SK-N-SH (cell line): ENCODE measurements at regions not wholly inside any gene's neighbourhood (a gene's known extent, or its start where the extent isn't known, plus 50 kb on each side); places are given as distances from the start of the nearest gene placed in this dataset.

Experiments
- CTCF ChIA-PET: fragments of 300-600, 350-600 bp; formaldehyde crosslinking; extraction: SDS; loops from one replicate; lab custom pipeline; 2021; lab: Yijun Ruan, JAX
- POLR2A ChIA-PET: fragments of 350-600 bp; sonication (Branson Sonifier 250); formaldehyde crosslinking; extraction: SDS; loops from one replicate; lab custom pipeline; 2020; ENCODE audit warnings: antibody characterized with exemption, inconsistent platforms; lab: Yijun Ruan, JAX
- DNase-seq: peaks from one replicate; pipeline ENCODE4 v3.0.0; 2012
- H2AFZ ChIP-seq: fragments of 200-600 bp; sonication (generic); 2 replicates; pipeline ENCODE4 v1.8.1; 2016; ENCODE audit warnings: antibody characterized with exemption, mild to moderate bottlenecking, low read depth
- H3F3A ChIP-seq: fragments of 200-600 bp; sonication (generic); replicated peaks from 2 replicates; pipeline ENCODE3; 2016; ENCODE audit warnings: antibody characterized with exemption, mild to moderate bottlenecking; ENCODE audit not compliant: insufficient read depth
- H3K27ac ChIP-seq, 2 experiments: fragments of 200-500 bp in 1 of 2; fragments of 200-600 bp in 1 of 2; sonication (Bioruptor generic) in 1 of 2; sonication (generic), shearing (Covaris generic) in 1 of 2; 2 replicates each; pipeline versions ENCODE4 v1.5.1 to v1.6.1; 2014 to 2016; ENCODE audit warnings: low read depth in 2 of 2, inconsistent platforms in 1 of 2, low read length in 1 of 2, mild to moderate bottlenecking in 1 of 2, mixed read lengths in 1 of 2
- H3K27me3 ChIP-seq: fragments of 200-600 bp; sonication (generic), shearing (Covaris generic); 2 replicates; pipeline ENCODE4 v1.6.1; 2016; ENCODE audit warnings: mixed run types; ENCODE audit not compliant: insufficient read depth
- H3K36me3 ChIP-seq, 2 experiments: fragments of 200-500 bp in 1 of 2; fragments of 200-600 bp in 1 of 2; sonication (Bioruptor generic) in 1 of 2; sonication (generic) in 1 of 2; replicated peaks in 1 of 2; 2 replicates each; pipeline versions ENCODE3 to v1.5.1; 2014 to 2016; ENCODE audit warnings: low read length in 1 of 2, mild to moderate bottlenecking in 1 of 2; ENCODE audit not compliant: insufficient read depth in 2 of 2, control insufficient read depth in 1 of 2
- H3K4me1 ChIP-seq, 2 experiments: fragments of 200-500 bp in 1 of 2; fragments of 200-600 bp in 1 of 2; sonication (Bioruptor generic) in 1 of 2; sonication (generic), shearing (Covaris generic) in 1 of 2; 2 replicates each; pipeline versions ENCODE4 v1.5.1 to v1.6.1; 2014 to 2016; ENCODE audit warnings: low read depth in 1 of 2, low read length in 1 of 2, mixed run types in 1 of 2; ENCODE audit not compliant: insufficient read depth in 2 of 2, control insufficient read depth in 1 of 2
- H3K4me2 ChIP-seq: fragments of 200-600 bp; sonication (generic), shearing (Covaris generic); 2 replicates; pipeline ENCODE4 v1.6.1; 2017; ENCODE audit warnings: mixed run types
- H3K4me3 ChIP-seq, 2 experiments: fragments of 200-500 bp in 1 of 2; fragments of 200-600 bp in 1 of 2; sonication (Bioruptor generic) in 1 of 2; sonication (generic), shearing (Covaris generic) in 1 of 2; 2 replicates each; pipeline versions ENCODE4 v1.5.1 to v1.8.1; 2014 to 2016; ENCODE audit warnings: low read depth in 2 of 2, inconsistent platforms in 1 of 2, low read length in 1 of 2, mild to moderate bottlenecking in 1 of 2, mixed read lengths in 1 of 2, moderate library complexity in 1 of 2
- H3K79me2 ChIP-seq: fragments of 200-600 bp; sonication (generic); 2 replicates; pipeline ENCODE4 v1.8.1; 2017; ENCODE audit warnings: mild to moderate bottlenecking; ENCODE audit not compliant: insufficient read depth
- H3K9ac ChIP-seq: fragments of 200-600 bp; sonication (generic); 2 replicates; pipeline ENCODE4 v1.6.1; 2017; ENCODE audit warnings: mixed run types
- H3K9me2 ChIP-seq: fragments of 200-600 bp; sonication (generic); 2 replicates; pipeline ENCODE4 v1.6.1; 2017; ENCODE audit warnings: mixed run types
- H3K9me3 ChIP-seq: fragments of 200-600 bp; sonication (generic); 2 replicates; pipeline ENCODE4 v1.6.1; 2017; ENCODE audit warnings: mixed run types, mild to moderate bottlenecking, moderate library complexity
- H4K20me1 ChIP-seq: fragments of 200-600 bp; sonication (generic); 2 replicates; pipeline ENCODE4 v1.6.1; 2017; ENCODE audit warnings: mild to moderate bottlenecking, mixed run types; ENCODE audit not compliant: insufficient read depth
- CTCF ChIP-seq: fragments of 200-600 bp; sonication (generic); IDR thresholded peaks from 2 replicates; pipeline ENCODE4 v1.6.1; 2017; ENCODE audit warnings: antibody characterized with exemption, mild to moderate bottlenecking, moderate library complexity
- EZH2phosphoT487 ChIP-seq: fragments of 200-600 bp; sonication (generic); IDR thresholded peaks from 2 replicates; pipeline ENCODE4 v1.6.1; 2017; ENCODE audit warnings: low read depth, mixed run types, mild to moderate bottlenecking, antibody characterized with exemption, moderate library complexity, borderline replicate concordance
- FOXM1 ChIP-seq: IDR thresholded peaks from 2 replicates; pipeline ENCODE4 v1.4.0; 2012; ENCODE audit warnings: low read depth, mild to moderate bottlenecking
- GATA2 ChIP-seq: sonication (generic); formaldehyde crosslinking; IDR thresholded peaks from 2 replicates; pipeline ENCODE4 v1.5.0; 2020; ENCODE audit warnings: mild to moderate bottlenecking, missing genetic modification reagents
- IRF3 ChIP-seq: fragments of 150-350 bp; IDR thresholded peaks from 2 replicates; pipeline ENCODE4 v1.6.1; 2016; ENCODE audit warnings: mild to moderate bottlenecking, low read depth, low read length
- JUND ChIP-seq: IDR thresholded peaks from 2 replicates; pipeline ENCODE4 v1.4.0; 2012
- MAX ChIP-seq: IDR thresholded peaks from 2 replicates; pipeline ENCODE4 v1.4.0; 2012; ENCODE audit warnings: low read depth
- MXI1 ChIP-seq: IDR thresholded peaks from 2 replicates; pipeline ENCODE4 v1.6.1; 2012; ENCODE audit warnings: mild to moderate bottlenecking, low read depth, low read length, improper control_type of control experiment
- NFIC ChIP-seq: IDR thresholded peaks from 2 replicates; pipeline ENCODE4 v1.4.0; 2012; ENCODE audit warnings: borderline replicate concordance
- PBX3 ChIP-seq: IDR thresholded peaks from 2 replicates; pipeline ENCODE4; 2012
- POLR2AphosphoS5 ChIP-seq: IDR thresholded peaks from 2 replicates; pipeline ENCODE4 v1.6.1; 2012; ENCODE audit warnings: low read depth, low read length
- RXRA ChIP-seq: IDR thresholded peaks from 2 replicates; pipeline ENCODE4 v1.4.0; 2012; ENCODE audit warnings: low read depth, mild to moderate bottlenecking, borderline replicate concordance
- TAF1 ChIP-seq: IDR thresholded peaks from 2 replicates; pipeline ENCODE4 v1.6.1; 2012; ENCODE audit warnings: low read depth, mild to moderate bottlenecking, low read length, moderate library complexity, borderline replicate concordance
- TCF12 ChIP-seq: IDR thresholded peaks from 2 replicates; pipeline ENCODE4 v1.4.0; 2012
- USF1 ChIP-seq: IDR thresholded peaks from 2 replicates; pipeline ENCODE4 v1.4.0; 2012; ENCODE audit warnings: low read depth, borderline replicate concordance
- YY1 ChIP-seq: IDR thresholded peaks from 2 replicates; pipeline ENCODE4 v1.4.0; 2012; ENCODE audit warnings: low read depth, mild to moderate bottlenecking
- WGBS: methylation state at CpG from one replicate; pipeline ENCODE4 v1.1.6; 2017; ENCODE audit warnings: low lambda C conversion rate; 5-methylcytosine and 5-hydroxymethylcytosine counted together

GRCh38 chr11:69881467-69882269 is 62.5 kb upstream of the FGF3 start:
- Histone ChIP-seq H3K9me2 (no peaks in the 10 kb centered on the region), H3F3A (no peaks in the 10 kb centered on the region), H3K4me2 (no peak overlapping the region), H3K9me3 (no peaks in the 10 kb centered on the region), H3K79me2 (no peaks in the 10 kb centered on the region), H4K20me1 (no peaks in the 10 kb centered on the region), H3K9ac (no peak overlapping the region), H3K27me3 (no peaks in the 10 kb centered on the region), H3K36me3 (no peaks in the 10 kb centered on the region), H3K4me1 (peaks cover 0 to 9% of the 10 kb centered on the region in 2 experiments; a peak in 1 of 4 replicates), H3K27ac (no peak overlapping the region), H2AFZ (no peak overlapping the region), H3K4me3 (no peak overlapping the region)
- DNase-seq, result no peak
- no peak for TF ChIP-seq PBX3
- TF ChIP-seq TAF1, result no peak
- no peak for TF ChIP-seq RXRA
- no peak; the same call in 1 of the 2 replicates for TF ChIP-seq CTCF
- no peak for TF ChIP-seq YY1
- TF ChIP-seq JUND, result no peak
- TF ChIP-seq MXI1, result no peak
- no peak for TF ChIP-seq IRF3
- TF ChIP-seq USF1, result no peak
- no peak for TF ChIP-seq EZH2phosphoT487
- no peak for TF ChIP-seq GATA2 (CRISPR knock-in tag)
- TF ChIP-seq FOXM1, result no peak
- TF ChIP-seq NFIC, result no peak
- TF ChIP-seq MAX, result no peak
- TF ChIP-seq TCF12, result no peak
- TF ChIP-seq POLR2AphosphoS5, result no peak
- ChIA-PET CTCF (interaction anchor here (0.6 to 3.2 kb wide), 11 partner anchors 7 to 310 kb away, joined by 3 to 16 read pairs (median 4); no protein-coding TSS in a partner anchor), POLR2A (no interaction called here)
- 78% methylated on average over 7 of the region's 20 CpGs for WGBS
